PC-9 (cell line): ENCODE measurements at regions not wholly inside any gene's neighbourhood (a gene's known extent, or its start where the extent isn't known, plus 50 kb on each side); places are given as distances from the start of the nearest gene placed in this dataset.
"Not testable (repeated sequence)": the region's sequence is repeated elsewhere in the genome, so short reads cannot be mapped to it uniquely, and the experiment has no call there.

ENCODE experiments used
- BruUV-seq: library from RNA; stranded (reverse); fragments of 400-500 nt; replicated peaks from 2 replicates; lab custom pipeline; 2021; lab: Mats Ljungman, UMichigan
- CTCF ChIA-PET: fragments of 300-600 bp; sonication (Branson Sonifier 250); formaldehyde crosslinking; loops from one replicate; lab custom pipeline; 2022; ENCODE audit warnings: antibody characterized with exemption; lab: Charles Lee
- POLR2A ChIA-PET: fragments of 300-600 bp; sonication (Branson Sonifier 250); formaldehyde crosslinking; loops from one replicate; lab custom pipeline; 2022; ENCODE audit warnings: antibody characterized with exemption; ENCODE audit not compliant: unreplicated experiment; lab: Charles Lee
- DNase-seq, 2 experiments: peaks; one replicate each; pipeline versions ENCODE4 v3.0.0 to v3.0.0-alpha.2; 2015 to 2022; ENCODE audit warnings: mixed read lengths in 1 of 2
- H2AFZ ChIP-seq: fragments of 200-600 bp; sonication (generic); 2 replicates; pipeline ENCODE4 v1.8.1; 2017; ENCODE audit warnings: antibody characterized with exemption
- H3F3A ChIP-seq: fragments of 200-600 bp; sonication (generic); 2 replicates; pipeline ENCODE4 v1.8.1; 2017; ENCODE audit warnings: antibody characterized with exemption, mild to moderate bottlenecking, low read depth; ENCODE audit not compliant: insufficient read depth
- H3K27ac ChIP-seq: fragments of 200-600 bp; sonication (generic); 2 replicates; pipeline ENCODE4 v1.6.1; 2016; ENCODE audit warnings: mixed run types
- H3K27me3 ChIP-seq: fragments of 200-600 bp; sonication (generic); 2 replicates; pipeline ENCODE4 v1.6.1; 2016; ENCODE audit warnings: low read depth, mixed run types; ENCODE audit not compliant: insufficient read depth
- H3K36me3 ChIP-seq: fragments of 200-600 bp; sonication (generic); 2 replicates; pipeline ENCODE4 v1.6.1; 2016; ENCODE audit warnings: low read depth, mixed run types
- H3K4me1 ChIP-seq: fragments of 200-600 bp; sonication (generic); replicated peaks from 2 replicates; pipeline ENCODE4 v1.6.1; 2016; ENCODE audit warnings: mixed run types; ENCODE audit not compliant: insufficient read depth
- H3K4me2 ChIP-seq: fragments of 200-600 bp; sonication (generic); 2 replicates; pipeline ENCODE4 v1.6.1; 2017; ENCODE audit warnings: mixed run types
- H3K4me3 ChIP-seq: fragments of 200-600 bp; sonication (generic); 2 replicates; pipeline ENCODE4 v1.6.1; 2016; ENCODE audit warnings: mixed run types
- H3K79me2 ChIP-seq: fragments of 200-600 bp; sonication (generic); 2 replicates; pipeline ENCODE4 v1.6.1; 2017; ENCODE audit warnings: low read depth, mixed run types
- H3K9me2 ChIP-seq: fragments of 200-600 bp; sonication (generic); 2 replicates; pipeline ENCODE4 v1.8.1; 2017; ENCODE audit warnings: mild to moderate bottlenecking; ENCODE audit not compliant: insufficient read depth
- H3K9me3 ChIP-seq: fragments of 200-600 bp; sonication (generic); 2 replicates; pipeline ENCODE4 v1.8.1; 2016; ENCODE audit warnings: low read depth; ENCODE audit not compliant: insufficient read depth
- H4K20me1 ChIP-seq: fragments of 200-600 bp; sonication (generic); 2 replicates; pipeline ENCODE4 v1.8.1; 2017; ENCODE audit not compliant: insufficient read depth
- EZH2 ChIP-seq: fragments of 200-600 bp; sonication (generic); IDR thresholded peaks from 2 replicates; pipeline ENCODE4 v1.8.0; 2017; ENCODE audit warnings: antibody characterized with exemption, low read depth
- intact Hi-C: fragments of 100-400 bp; cut with micrococcal nuclease; formaldehyde crosslinking; loops from one replicate; pipeline ENCODE4 v1.10.0; 2022; ENCODE audit not compliant: unreplicated experiment
- TF ChIP-seq, protein P1 (sequence below): fragments of 200-600 bp; sonication (generic); conservative IDR thresholded peaks from 2 replicates; pipeline ENCODE4 v1.6.1; 2017; ENCODE audit warnings: mixed run types, antibody characterized with exemption, mild to moderate bottlenecking, moderate library complexity

DNA sequence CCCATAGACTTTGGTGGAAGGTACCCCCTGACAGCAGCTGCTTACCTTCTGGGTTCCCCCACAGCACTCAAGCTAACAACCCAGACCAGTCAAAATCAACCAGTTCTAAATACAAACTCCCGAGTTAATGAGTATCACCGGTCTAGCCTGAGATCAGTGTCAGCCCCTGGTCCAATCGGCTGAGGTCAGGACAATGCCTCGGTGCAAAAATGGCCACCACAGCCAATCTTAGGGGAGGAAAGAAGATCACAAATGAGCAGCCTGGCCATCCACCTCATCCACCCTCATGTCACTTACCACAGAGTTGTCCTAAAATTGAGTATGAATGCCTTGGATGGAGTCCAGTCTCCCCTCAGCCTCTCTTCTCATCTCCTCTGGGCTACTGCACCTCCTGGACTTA lies 128.5 kb downstream of the PHETA1 start:
- no peaks in the 10 kb centered on the region for H3K36me3 ChIP-seq
- intact Hi-C loops = no loop called here
- TF ChIP-seq, protein P1, sequence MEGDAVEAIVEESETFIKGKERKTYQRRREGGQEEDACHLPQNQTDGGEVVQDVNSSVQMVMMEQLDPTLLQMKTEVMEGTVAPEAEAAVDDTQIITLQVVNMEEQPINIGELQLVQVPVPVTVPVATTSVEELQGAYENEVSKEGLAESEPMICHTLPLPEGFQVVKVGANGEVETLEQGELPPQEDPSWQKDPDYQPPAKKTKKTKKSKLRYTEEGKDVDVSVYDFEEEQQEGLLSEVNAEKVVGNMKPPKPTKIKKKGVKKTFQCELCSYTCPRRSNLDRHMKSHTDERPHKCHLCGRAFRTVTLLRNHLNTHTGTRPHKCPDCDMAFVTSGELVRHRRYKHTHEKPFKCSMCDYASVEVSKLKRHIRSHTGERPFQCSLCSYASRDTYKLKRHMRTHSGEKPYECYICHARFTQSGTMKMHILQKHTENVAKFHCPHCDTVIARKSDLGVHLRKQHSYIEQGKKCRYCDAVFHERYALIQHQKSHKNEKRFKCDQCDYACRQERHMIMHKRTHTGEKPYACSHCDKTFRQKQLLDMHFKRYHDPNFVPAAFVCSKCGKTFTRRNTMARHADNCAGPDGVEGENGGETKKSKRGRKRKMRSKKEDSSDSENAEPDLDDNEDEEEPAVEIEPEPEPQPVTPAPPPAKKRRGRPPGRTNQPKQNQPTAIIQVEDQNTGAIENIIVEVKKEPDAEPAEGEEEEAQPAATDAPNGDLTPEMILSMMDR = no peak
- no peak for TF ChIP-seq EZH2
- H3K27me3 ChIP-seq = peaks cover 93% of the 10 kb centered on the region
- BruUV-seq = no TSS peak
- no peak overlapping the region for H3K4me3 ChIP-seq
- H2AFZ ChIP-seq = no peak overlapping the region
- H3K9me3 ChIP-seq = no peaks in the 10 kb centered on the region
- H4K20me1 ChIP-seq = no peaks in the 10 kb centered on the region
- H3K4me2 ChIP-seq = no peak overlapping the region
- H3K4me1 ChIP-seq = no peaks in the 10 kb centered on the region
- no peak for DNase-seq
- ChIA-PET CTCF (interaction anchor here (0.5 kb wide), 1 partner anchor 8 kb away, joined by 3 read pairs; no protein-coding TSS in a partner anchor), POLR2A (no interaction called here)
- no peaks in the 10 kb centered on the region for H3K79me2 ChIP-seq
- H3K27ac ChIP-seq = no peak overlapping the region
- no peaks in the 10 kb centered on the region for H3F3A ChIP-seq
- H3K9me2 ChIP-seq = no peaks in the 10 kb centered on the region

DNA sequence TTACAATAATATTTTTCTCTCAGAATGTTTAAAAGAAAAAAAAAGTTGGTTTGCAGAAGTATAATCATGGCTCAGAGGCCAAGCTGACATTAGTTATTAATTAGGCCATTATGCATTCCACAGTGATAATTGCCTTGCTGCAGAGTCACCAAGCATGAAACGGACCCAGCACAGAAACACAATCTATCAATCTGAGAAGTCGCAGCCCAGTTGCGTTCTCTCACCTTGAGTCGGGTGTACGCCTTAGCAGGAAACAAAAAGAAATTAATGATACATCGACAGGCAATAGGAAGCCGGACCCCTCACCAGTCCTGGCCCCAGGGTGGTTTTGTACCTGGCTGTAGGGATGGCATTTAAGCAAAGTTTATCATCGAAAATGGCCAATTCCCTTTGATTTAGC lies 129.7 kb downstream of the PHETA1 start:
- DNase-seq = no peak
- no peak overlapping the region for H3K4me3 ChIP-seq
- H2AFZ ChIP-seq = no peak overlapping the region
- peak; percentile 55 for TF ChIP-seq EZH2
- TF ChIP-seq, protein P1 = no peak
- ChIA-PET CTCF (no interaction called here), POLR2A (no interaction called here)
- H3K4me1 ChIP-seq = no peaks in the 10 kb centered on the region
- no peaks in the 10 kb centered on the region for H4K20me1 ChIP-seq
- no peaks in the 10 kb centered on the region for H3K79me2 ChIP-seq
- no peak overlapping the region for H3K4me2 ChIP-seq
- no peaks in the 10 kb centered on the region for H3K36me3 ChIP-seq
- H3K27me3 ChIP-seq = peaks cover 94% of the 10 kb centered on the region
- no peak overlapping the region for H3K27ac ChIP-seq
- H3K9me3 ChIP-seq = no peaks in the 10 kb centered on the region
- no peaks in the 10 kb centered on the region for H3F3A ChIP-seq
- no peaks in the 10 kb centered on the region for H3K9me2 ChIP-seq
- intact Hi-C loops = no loop called here
- no TSS peak for BruUV-seq

DNA sequence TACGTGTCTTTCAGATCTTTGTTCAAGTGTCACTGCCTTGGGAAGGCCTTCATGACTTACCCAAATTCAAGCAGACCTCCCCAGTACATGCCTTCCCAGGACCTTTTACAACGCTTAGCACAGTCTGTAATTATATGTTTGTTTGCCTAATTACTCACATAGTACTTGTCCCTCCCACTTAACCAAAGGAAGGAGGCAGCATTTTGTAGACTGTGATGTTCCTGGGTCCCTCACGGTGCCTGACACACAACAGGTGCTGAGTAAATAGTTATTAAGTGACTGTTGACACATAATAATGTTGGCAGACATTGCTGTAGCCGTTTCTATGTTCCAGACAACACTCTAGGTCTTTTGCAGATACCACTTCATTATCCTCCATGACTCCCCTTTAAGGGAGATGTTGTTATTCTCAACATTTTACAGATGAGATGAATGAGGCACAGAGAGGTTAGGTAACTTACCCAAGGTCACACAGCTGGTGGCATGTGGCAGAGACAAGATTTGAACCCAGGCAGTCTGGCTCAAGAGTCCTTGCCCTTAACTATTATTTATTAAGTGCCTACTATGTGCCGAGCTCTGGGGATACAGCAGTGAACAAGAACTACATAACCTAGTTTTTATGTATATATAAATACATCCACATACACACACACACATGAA lies 130.7 kb downstream of the PHETA1 start:
- ChIA-PET POLR2A (no interaction called here), CTCF (no interaction called here)
- H4K20me1 ChIP-seq = no peaks in the 10 kb centered on the region
- no peaks in the 10 kb centered on the region for H3K36me3 ChIP-seq
- BruUV-seq = no TSS peak
- no peaks in the 10 kb centered on the region for H3K9me2 ChIP-seq
- intact Hi-C loops = no loop called here
- no peaks in the 10 kb centered on the region for H3K4me1 ChIP-seq
- peaks cover 96% of the 10 kb centered on the region for H3K27me3 ChIP-seq
- H2AFZ ChIP-seq = no peak overlapping the region
- no peaks in the 10 kb centered on the region for H3F3A ChIP-seq
- no peak overlapping the region for H3K27ac ChIP-seq
- H3K4me3 ChIP-seq = no peak overlapping the region
- H3K9me3 ChIP-seq = no peaks in the 10 kb centered on the region
- no peak for DNase-seq
- no peak overlapping the region for H3K4me2 ChIP-seq
- TF ChIP-seq EZH2 = no peak
- TF ChIP-seq, protein P1 = no peak
- no peaks in the 10 kb centered on the region for H3K79me2 ChIP-seq

DNA sequence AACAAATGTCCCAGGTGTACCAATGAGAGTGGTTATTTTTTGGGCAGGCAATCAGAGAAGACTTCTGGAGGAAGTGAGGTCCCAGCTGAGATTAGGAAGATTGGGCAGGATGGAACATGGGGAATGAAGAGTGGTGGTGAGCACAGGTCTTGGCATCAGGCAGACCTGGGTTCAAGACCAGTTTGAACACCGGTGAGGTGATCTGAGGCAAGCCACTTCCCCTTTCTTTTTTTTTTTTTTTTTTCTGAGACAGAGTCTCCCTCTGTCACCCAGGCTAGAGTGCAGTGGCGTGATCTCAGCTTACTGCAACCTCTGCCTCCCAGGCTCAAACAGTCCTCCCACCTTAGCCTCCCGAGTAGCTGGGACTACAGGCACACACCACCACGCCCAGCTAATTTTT lies 134.4 kb downstream of the PHETA1 start:
- CTCF ChIA-PET, POLR2A ChIA-PET: not testable (repeated sequence)

More for the DNA sequence above, 134.4 kb downstream of the PHETA1 start:
- H2AFZ ChIP-seq, H3K4me2 ChIP-seq, H3K79me2 ChIP-seq, H3K4me3 ChIP-seq, H3K9me2 ChIP-seq, H3F3A ChIP-seq, intact Hi-C loops, H3K4me1 ChIP-seq, H3K27ac ChIP-seq, BruUV-seq, H3K9me3 ChIP-seq, H3K36me3 ChIP-seq, H4K20me1 ChIP-seq, DNase-seq: not testable (repeated sequence)
- H3K27me3 ChIP-seq = peaks cover 89% of the 10 kb centered on the region
